Natural killer cell treated with Interleukin-12 subunit alpha and Interleukin-12 subunit beta and Interleukin-15 and Interleukin-18, amount 100 ng/mL, for 72 hours (primary cell): ENCODE measurements at regions not wholly inside any gene's neighbourhood (a gene's known extent, or its start where the extent isn't known, plus 50 kb on each side); places are given as distances from the start of the nearest gene placed in this dataset.

ENCODE experiments used
- ATAC-seq, 2 donors: fragments of 150-1000 bp; cut with Tn5 transposase in 1 of 2; sonication (Bioruptor Pico), chemical (Tn5 transposase) in 1 of 2; 2 replicates each; pipeline ENCODE4 v1.10.0; 2021
- DNase-seq: peaks from one replicate; pipeline ENCODE4 v3.0.0; 2022; ENCODE audit warnings: low spot score
- H3K27ac Mint-ChIP-seq, 2 donors: 1 replicate in 1 of 2; 2 replicates in 1 of 2; pipeline ENCODE4 v1.8.0; 2022; ENCODE audit warnings: mixed read lengths in 2 of 2, mild to moderate bottlenecking in 1 of 2, moderate library complexity in 1 of 2
- H3K27me3 Mint-ChIP-seq, 2 donors: 1 replicate in 1 of 2; 2 replicates in 1 of 2; pipeline ENCODE4 v1.8.0; 2022; ENCODE audit warnings: mixed read lengths in 2 of 2
- H3K36me3 Mint-ChIP-seq: one replicate; pipeline ENCODE4 v1.8.0; 2022; ENCODE audit warnings: mixed read lengths
- H3K4me1 Mint-ChIP-seq, 2 donors: 1 replicate in 1 of 2; 2 replicates in 1 of 2; pipeline ENCODE4 v1.8.0; 2022; ENCODE audit warnings: low read depth in 2 of 2, mixed read lengths in 2 of 2, mild to moderate bottlenecking in 1 of 2
- H3K4me3 Mint-ChIP-seq: one replicate; pipeline ENCODE4 v1.8.0; 2022; ENCODE audit warnings: mixed read lengths
- H3K9me3 Mint-ChIP-seq: 2 replicates; pipeline ENCODE4 v1.8.0; 2022; ENCODE audit warnings: mixed read lengths

- DNase-seq (no peak), ATAC-seq (no peak)
- Mint-ChIP-seq H3K4me1 (no peaks in the 10 kb centered on the region), H3K36me3 (no peaks in the 10 kb centered on the region), H3K27me3 (peaks cover 11 to 13% of the 10 kb centered on the region in 2 donors), H3K9me3 (peaks cover 3% of the 10 kb centered on the region), H3K27ac (no peak overlapping the region), H3K4me3 (no peak overlapping the region)
Measured at GRCh38 chr9:1210954-1211353, 160.8 kb downstream of the DMRT2 start.

DNA sequence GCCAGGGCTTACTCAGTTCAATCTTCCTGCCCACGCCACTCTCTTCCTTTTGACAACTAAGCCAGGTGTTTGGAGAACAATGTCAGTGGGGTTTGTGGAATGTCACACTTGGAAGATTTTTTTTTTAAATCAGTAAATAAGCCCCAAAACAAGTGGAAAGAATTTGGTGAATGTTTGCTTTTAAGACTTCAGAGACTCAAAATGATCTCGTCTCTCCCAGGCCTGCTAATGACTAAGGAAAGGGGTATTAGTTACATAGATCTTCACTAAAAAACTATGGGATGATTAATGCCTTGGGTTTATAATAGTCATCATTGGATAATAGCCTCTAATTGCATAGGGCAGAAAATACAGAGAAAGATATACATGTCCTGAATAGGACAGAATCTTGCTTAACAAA lies 166.4 kb downstream of the DMRT2 start:
- no peak overlapping the region for H3K4me3 Mint-ChIP-seq
- no peak for ATAC-seq

DNA sequence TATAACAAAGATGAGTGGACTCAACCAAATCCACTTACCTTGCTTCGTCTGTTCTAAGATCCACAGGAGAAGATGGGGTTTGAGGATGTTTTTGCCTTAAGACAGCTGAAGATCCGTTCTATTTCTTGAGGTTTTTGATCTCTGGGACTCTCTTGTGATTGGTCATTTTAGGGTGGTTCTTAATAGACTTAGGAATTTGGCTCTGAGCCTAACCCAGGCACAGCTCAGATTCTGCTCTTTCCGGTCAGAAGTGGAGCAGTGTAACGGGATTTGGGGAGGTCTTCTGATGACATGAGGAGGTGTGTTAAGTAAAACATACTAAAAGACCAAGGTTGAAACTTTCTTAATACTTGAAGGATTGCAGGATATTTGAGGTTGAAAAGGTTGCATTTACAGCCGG lies 166.9 kb downstream of the DMRT2 start:
- Mint-ChIP-seq H3K4me1 (no peaks in the 10 kb centered on the region), H3K27me3 (peaks cover 0 to 4% of the 10 kb centered on the region in 2 donors), H3K9me3 (peaks cover 3% of the 10 kb centered on the region), H3K4me3 (no peak overlapping the region), H3K27ac (no peak overlapping the region), H3K36me3 (no peaks in the 10 kb centered on the region)
- ATAC-seq (no peak), DNase-seq (no peak)

More for the DNA sequence above, 166.4 kb downstream of the DMRT2 start:
- Mint-ChIP-seq H3K27me3 (peaks cover 0 to 4% of the 10 kb centered on the region in 2 donors), H3K36me3 (no peaks in the 10 kb centered on the region), H3K4me1 (no peaks in the 10 kb centered on the region), H3K9me3 (peaks cover 3% of the 10 kb centered on the region), H3K27ac (no peak overlapping the region)
- DNase-seq: no peak

GRCh38 chr9:1219284-1219683 lies 169.1 kb downstream of the DMRT2 start:
- peaks cover 3% of the 10 kb centered on the region for H3K9me3 Mint-ChIP-seq

GRCh38 chr9:1221298-1221697 lies 171.1 kb downstream of the DMRT2 start:
- DNase-seq: no peak
- Mint-ChIP-seq H3K27me3 (peaks cover 0 to 4% of the 10 kb centered on the region in 2 donors), H3K4me3 (no peak overlapping the region), H3K9me3 (peaks cover 3% of the 10 kb centered on the region), H3K27ac (no peak overlapping the region), H3K36me3 (no peaks in the 10 kb centered on the region), H3K4me1 (no peaks in the 10 kb centered on the region)
- no peak for ATAC-seq

More at GRCh38 chr9:1219284-1219683, 169.1 kb downstream of the DMRT2 start:
- Mint-ChIP-seq H3K27ac (no peak overlapping the region), H3K36me3 (no peaks in the 10 kb centered on the region), H3K4me1 (no peaks in the 10 kb centered on the region), H3K4me3 (no peak overlapping the region), H3K27me3 (peaks cover 0 to 4% of the 10 kb centered on the region in 2 donors)
- no peak for ATAC-seq
- DNase-seq: no peak

DNA sequence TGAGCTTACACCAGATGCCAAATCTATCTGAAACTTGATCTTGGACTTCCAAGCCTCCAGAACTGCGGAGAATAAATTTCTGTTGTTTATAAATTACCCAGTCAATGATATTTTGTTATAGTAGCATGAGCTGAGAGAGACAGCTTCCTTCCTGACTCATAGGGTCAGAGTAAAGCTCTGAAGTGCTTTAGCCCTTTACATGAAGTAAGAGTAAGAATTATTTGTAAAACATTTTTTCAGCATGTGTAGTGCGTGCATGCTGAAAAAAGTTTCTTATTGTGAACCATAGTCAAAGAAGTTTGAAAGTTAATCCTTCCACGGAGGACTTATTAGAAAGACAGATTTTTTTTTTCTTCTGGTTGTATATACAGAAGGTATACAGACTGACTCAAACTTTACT lies 172.4 kb downstream of the DMRT2 start:
- peaks cover 0 to 2% of the 10 kb centered on the region in 2 donors for H3K27me3 Mint-ChIP-seq
- H3K36me3 Mint-ChIP-seq: no peaks in the 10 kb centered on the region
- no peak for ATAC-seq
- H3K9me3 Mint-ChIP-seq: peaks cover 3% of the 10 kb centered on the region
- no peak overlapping the region for H3K27ac Mint-ChIP-seq
- no peak overlapping the region for H3K4me3 Mint-ChIP-seq
- no peaks in the 10 kb centered on the region for H3K4me1 Mint-ChIP-seq
- no peak for DNase-seq

DNA sequence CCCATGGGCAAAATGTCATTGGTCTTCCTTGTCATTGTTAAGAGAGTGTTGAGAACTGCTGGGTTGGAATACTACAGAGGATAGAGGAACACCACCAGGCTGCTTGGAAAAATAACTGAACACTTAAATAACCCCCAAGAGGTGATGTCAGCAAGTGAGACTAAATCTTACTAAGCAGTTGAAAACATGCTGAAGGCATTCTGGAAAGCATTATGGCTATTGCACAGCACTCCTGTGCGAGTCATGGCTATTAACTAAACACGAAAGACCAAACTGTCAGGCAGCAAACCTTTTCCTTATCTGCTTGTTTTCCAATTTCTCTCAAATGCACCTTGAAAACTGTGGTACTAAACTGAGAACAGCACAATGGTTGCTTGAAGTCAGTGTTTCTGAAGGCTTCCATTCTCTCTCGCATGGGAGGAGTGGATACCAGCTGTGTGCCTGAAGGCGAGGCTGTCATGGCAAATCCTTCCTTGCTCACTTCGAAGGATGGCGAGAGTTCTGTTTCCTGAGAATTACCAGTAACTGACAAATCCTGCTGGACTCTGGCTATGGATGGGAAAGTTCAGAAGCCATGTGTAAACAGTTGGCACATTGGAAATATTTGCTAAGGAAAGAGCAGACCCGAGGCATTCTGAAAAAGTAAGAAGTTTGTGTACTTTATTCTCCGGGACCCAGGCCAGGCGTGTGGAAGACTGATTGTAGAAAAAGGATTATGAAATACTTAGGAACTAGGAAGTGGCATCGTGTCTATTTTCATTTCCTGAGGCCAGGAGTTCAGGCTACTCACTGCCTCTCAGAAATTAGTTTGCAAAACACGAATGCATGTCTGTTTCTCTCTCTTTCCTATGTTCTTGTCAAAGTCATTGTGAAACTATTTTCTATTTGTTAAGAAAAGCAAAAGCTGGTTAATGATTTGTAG lies 182.1 kb downstream of the DMRT2 start:
- H3K36me3 Mint-ChIP-seq: no peaks in the 10 kb centered on the region
- no peak overlapping the region for H3K27ac Mint-ChIP-seq
- ATAC-seq (no peak), DNase-seq (no peak)
- H3K9me3 Mint-ChIP-seq: no peaks in the 10 kb centered on the region
- no peak overlapping the region for H3K4me3 Mint-ChIP-seq
- H3K27me3 Mint-ChIP-seq: peaks cover 0 to 24% of the 10 kb centered on the region in 2 donors
- no peaks in the 10 kb centered on the region for H3K4me1 Mint-ChIP-seq

DNA sequence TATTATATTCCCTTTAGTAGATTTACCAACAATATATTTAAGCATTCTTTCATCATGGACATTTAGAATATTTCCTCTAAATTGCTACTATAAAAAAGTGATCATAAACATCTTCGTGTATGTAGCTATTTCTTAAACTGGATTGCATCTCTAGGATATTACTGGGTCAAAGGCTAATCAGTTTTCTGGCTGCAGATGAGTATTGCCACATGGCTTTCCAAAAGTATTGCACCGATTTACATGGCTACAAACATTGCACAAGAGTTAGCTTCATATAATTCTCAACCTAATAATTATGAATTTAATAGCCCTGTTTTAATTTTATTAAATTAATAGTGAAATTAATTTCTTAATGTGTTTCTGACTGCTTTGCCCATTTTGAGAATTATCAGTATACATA lies 183.4 kb downstream of the DMRT2 start:
- Mint-ChIP-seq H3K27ac (no peak overlapping the region), H3K4me1 (no peaks in the 10 kb centered on the region), H3K4me3 (no peak overlapping the region), H3K9me3 (no peaks in the 10 kb centered on the region), H3K36me3 (no peaks in the 10 kb centered on the region), H3K27me3 (peaks cover 0 to 25% of the 10 kb centered on the region in 2 donors)
- DNase-seq: no peak
- no peak for ATAC-seq

DNA sequence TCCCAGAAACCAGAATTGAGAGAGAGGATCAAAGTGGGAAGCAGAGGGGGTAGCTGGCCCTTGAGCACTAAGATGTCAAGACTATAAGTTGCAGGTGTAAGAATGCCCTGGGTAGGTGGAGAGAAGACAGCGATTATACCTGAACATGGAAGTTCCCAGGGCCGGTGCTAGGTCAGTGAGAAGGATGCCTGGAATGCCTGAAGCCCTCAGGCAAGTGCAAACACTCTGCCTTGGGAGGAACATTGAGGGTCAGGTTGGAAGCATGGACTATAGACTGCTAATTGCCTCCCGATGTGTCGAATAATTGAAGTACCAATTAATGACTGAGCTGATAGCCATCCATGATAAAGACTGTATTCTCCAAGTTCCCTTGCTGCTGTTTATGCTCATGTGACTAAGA lies 185.5 kb downstream of the DMRT2 start:
- DNase-seq (no peak), ATAC-seq (no peak)
- no peak overlapping the region for H3K27ac Mint-ChIP-seq
- H3K4me1 Mint-ChIP-seq: no peaks in the 10 kb centered on the region
- H3K36me3 Mint-ChIP-seq: no peaks in the 10 kb centered on the region
- peaks cover 2 to 37% of the 10 kb centered on the region in 2 donors for H3K27me3 Mint-ChIP-seq
- H3K9me3 Mint-ChIP-seq: no peaks in the 10 kb centered on the region
- no peak overlapping the region for H3K4me3 Mint-ChIP-seq

GRCh38 chr9:1236061-1236460 lies 185.9 kb downstream of the DMRT2 start:
- H3K36me3 Mint-ChIP-seq: no peaks in the 10 kb centered on the region
- no peak for ATAC-seq
- DNase-seq: no peak
- peaks cover 3 to 38% of the 10 kb centered on the region in 2 donors for H3K27me3 Mint-ChIP-seq
- H3K9me3 Mint-ChIP-seq: no peaks in the 10 kb centered on the region
- H3K4me3 Mint-ChIP-seq: no peak overlapping the region
- no peak overlapping the region for H3K27ac Mint-ChIP-seq
- no peaks in the 10 kb centered on the region for H3K4me1 Mint-ChIP-seq

GRCh38 chr9:1238407-1238806 lies 188.2 kb downstream of the DMRT2 start:
- Mint-ChIP-seq H3K27ac (no peak overlapping the region), H3K4me1 (no peaks in the 10 kb centered on the region), H3K27me3 (peaks cover 5 to 38% of the 10 kb centered on the region in 2 donors), H3K9me3 (no peaks in the 10 kb centered on the region), H3K36me3 (no peaks in the 10 kb centered on the region), H3K4me3 (no peak overlapping the region)
- no peak for ATAC-seq
- no peak for DNase-seq

GRCh38 chr9:1248743-1249142 lies 198.6 kb downstream of the DMRT2 start:
- Mint-ChIP-seq H3K4me1 (no peaks in the 10 kb centered on the region), H3K36me3 (no peaks in the 10 kb centered on the region), H3K27ac (no peak overlapping the region), H3K27me3 (peaks cover 0 to 3% of the 10 kb centered on the region in 2 donors), H3K9me3 (peaks cover 3% of the 10 kb centered on the region), H3K4me3 (no peak overlapping the region)
- ATAC-seq (no peak), DNase-seq (no peak)

DNA sequence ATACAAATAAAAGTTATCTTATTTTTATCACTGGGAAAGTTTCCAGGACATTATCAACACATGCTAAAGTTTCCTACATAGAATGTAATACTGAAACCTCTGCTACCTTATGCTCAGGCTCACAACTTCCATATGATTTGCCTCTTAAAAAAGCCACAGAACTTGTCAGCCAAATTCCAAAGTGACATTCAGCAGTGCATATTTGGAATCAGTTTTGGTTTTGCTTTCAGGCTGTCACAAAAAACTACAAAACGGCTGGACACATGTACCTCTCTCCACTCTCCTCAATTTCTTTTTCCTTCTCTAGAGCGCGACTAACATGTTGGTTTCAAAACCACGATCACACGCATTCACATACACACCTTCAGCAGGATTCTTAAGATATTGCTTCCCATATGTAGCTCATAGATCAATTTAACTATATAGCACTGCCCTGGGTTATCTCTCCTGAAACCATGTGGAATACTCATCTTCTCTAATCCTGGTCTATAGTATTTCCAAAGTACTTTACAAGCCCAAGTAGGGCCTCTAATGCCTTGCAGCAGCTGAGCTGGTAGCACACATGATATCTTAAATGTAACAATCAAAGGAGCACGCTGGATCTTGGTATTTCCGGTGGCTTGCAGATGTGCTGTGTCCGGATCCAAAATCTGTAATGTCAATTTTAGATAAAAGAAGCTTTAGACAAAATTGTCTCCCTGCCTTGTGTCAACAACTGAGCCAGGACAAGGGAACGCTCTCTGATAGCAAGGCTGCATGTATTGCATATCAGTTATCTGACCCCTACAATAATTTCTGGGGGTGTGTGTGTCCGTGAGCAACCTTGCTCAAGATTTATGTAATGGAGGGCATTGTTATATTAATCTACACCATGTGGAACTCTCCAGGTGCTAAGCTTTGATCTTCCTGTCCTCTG lies 203.2 kb downstream of the DMRT2 start:
- no peak overlapping the region for H3K27ac Mint-ChIP-seq
- no peaks in the 10 kb centered on the region for H3K4me1 Mint-ChIP-seq
- H3K4me3 Mint-ChIP-seq: no peak overlapping the region
- no peaks in the 10 kb centered on the region for H3K9me3 Mint-ChIP-seq
- no peak for ATAC-seq
- no peak for DNase-seq
- peaks cover 6 to 8% of the 10 kb centered on the region in 2 donors for H3K27me3 Mint-ChIP-seq
- no peaks in the 10 kb centered on the region for H3K36me3 Mint-ChIP-seq

DNA sequence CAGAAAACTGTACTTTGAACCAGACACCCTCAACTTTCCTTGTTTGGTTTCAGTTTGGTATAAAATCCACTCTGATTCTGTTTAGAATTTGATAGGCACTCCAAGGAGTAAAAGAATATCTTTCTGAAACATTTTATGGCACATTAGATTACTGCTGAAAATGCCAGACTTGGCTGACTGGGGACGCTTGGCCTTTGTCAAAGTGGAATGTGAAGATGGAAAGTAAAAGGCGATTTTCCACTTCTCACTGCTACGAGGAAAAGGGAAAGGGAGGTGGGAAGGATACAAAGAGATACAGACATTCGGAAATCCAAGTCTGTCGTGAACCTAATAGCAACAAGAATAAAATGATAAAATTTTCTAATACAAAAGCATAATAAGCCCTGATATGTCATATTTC lies 203.9 kb downstream of the DMRT2 start:
- Mint-ChIP-seq H3K4me3 (no peak overlapping the region), H3K27ac (no peak overlapping the region), H3K4me1 (no peaks in the 10 kb centered on the region), H3K27me3 (peaks cover 6 to 8% of the 10 kb centered on the region in 2 donors), H3K36me3 (no peaks in the 10 kb centered on the region), H3K9me3 (no peaks in the 10 kb centered on the region)
- DNase-seq: no peak
- ATAC-seq: no peak
